Lower leg skin (tissue), 3 donors: ENCODE measurements at regions not wholly inside any gene's neighbourhood (a gene's known extent, or its start where the extent isn't known, plus 50 kb on each side); places are given as distances from the start of the nearest gene placed in this dataset.

Experiments used
- CTCF ChIP-seq, 3 donors: fragments of 450-650 bp; IDR thresholded peaks; one replicate each; pipeline ENCODE4 v1.5.1; 2016; ENCODE audit warnings: antibody characterized with exemption in 3 of 3, mild to moderate bottlenecking in 3 of 3, moderate library complexity in 2 of 3
- POLR2A ChIP-seq, 2 donors: fragments of 450-650 bp; IDR thresholded peaks; one replicate each; pipeline ENCODE4 v1.6.1; 2016 to 2017; ENCODE audit warnings: antibody characterized with exemption in 2 of 2, mild to moderate bottlenecking in 1 of 2, moderate library complexity in 1 of 2

- TF ChIP-seq CTCF (IDR thresholded peaks at IDR 0.05) (no peak), POLR2A (IDR thresholded peaks at IDR 0.05) (no peak)
Observed at GRCh38 chr11:38221295-38221694, 1623.3 kb upstream of the RAG2 start.
